HepG2 (cell line): ENCODE measurements at regions not wholly inside any gene's neighbourhood (a gene's known extent, or its start where the extent isn't known, plus 50 kb on each side); places are given as distances from the start of the nearest gene placed in this dataset.

Source experiments
- ATAC-seq: fragments of 200-7000 bp; cut with Tn5 transposase; 3 replicates; pipeline ENCODE4 v1.9.1; 2020; ENCODE audit warnings: mild to moderate bottlenecking, moderate library complexity
- BruUV-seq: library from RNA; stranded (reverse); fragments of 400-500 nt; replicated peaks from 2 replicates; lab custom pipeline; 2021; lab: Mats Ljungman, UMichigan
- CTCF ChIA-PET: fragments of 300-600 bp; formaldehyde crosslinking; extraction: SDS; loops from one replicate; lab custom pipeline; 2021; ENCODE audit warnings: low total read pairs, inconsistent platforms, low intra/inter-chr PET ratio; lab: Yijun Ruan, JAX
- POLR2A ChIA-PET: fragments of 350-600 bp; sonication (Branson Sonifier 250); formaldehyde crosslinking; loops from one replicate; lab custom pipeline; 2020; ENCODE audit warnings: antibody characterized with exemption, inconsistent platforms; lab: Yijun Ruan, JAX
- DNase-seq: peaks from one replicate; pipeline ENCODE4 v3.0.0-alpha.2; 2015; ENCODE audit warnings: low spot score
- FAIRE-seq: peaks from 3 replicates; lab custom pipeline; 2011; peaks lifted over from hg19 to GRCh38; lab: Jason Lieb, UNC
- H2AFZ ChIP-seq: one replicate; pipeline ENCODE4 v1.6.1; 2011; ENCODE audit warnings: low read length, inconsistent platforms
- H3K27ac ChIP-seq: fragments of 300-600 bp; 3 replicates; pipeline ENCODE4 v1.8.0; 2011; ENCODE audit warnings: mixed run types, mild to moderate bottlenecking, mixed read lengths, low read length, inconsistent platforms; ENCODE audit not compliant: insufficient read depth; ENCODE audit errors: extremely low read length
- H3K27me3 ChIP-seq, 2 experiments: fragments of 200-600 bp in 1 of 2; 2 replicates in 1 of 2; 3 replicates in 1 of 2; pipeline versions ENCODE4 v1.6.0 to v1.8.0; 2011; ENCODE audit warnings: low read length in 2 of 2, mild to moderate bottlenecking in 2 of 2, moderate library complexity in 2 of 2, inconsistent platforms in 1 of 2; ENCODE audit not compliant: insufficient read depth in 2 of 2, control insufficient read depth in 1 of 2
- H3K36me3 ChIP-seq, 2 experiments: fragments of 200-600 bp in 1 of 2; replicated peaks in 1 of 2; 2 replicates in 1 of 2; 3 replicates in 1 of 2; pipeline versions ENCODE4 v1.5.1 to v1.8.0; 2011; ENCODE audit warnings: low read length in 2 of 2, inconsistent platforms in 1 of 2; ENCODE audit not compliant: insufficient read depth in 2 of 2, control insufficient read depth in 1 of 2
- H3K4me1 ChIP-seq: 2 replicates; pipeline ENCODE4 v1.5.1; 2012; ENCODE audit warnings: low read length, inconsistent platforms; ENCODE audit not compliant: insufficient read depth
- H3K4me2 ChIP-seq: 2 replicates; pipeline ENCODE4 v1.6.0; 2011; ENCODE audit warnings: low read depth, low read length, inconsistent platforms
- H3K4me3 ChIP-seq, 3 experiments: fragments of 200-600 bp in 1 of 3; sonication (generic), shearing (Covaris generic) in 1 of 3; replicated peaks in 1 of 3; 2 replicates each; pipeline ENCODE4 v1.5.1; 2011 to 2016; ENCODE audit warnings: low read length in 3 of 3, inconsistent platforms in 2 of 3, low read depth in 2 of 3, mild to moderate bottlenecking in 2 of 3, control low read depth in 1 of 3, mixed read lengths in 1 of 3; ENCODE audit not compliant: insufficient read depth in 1 of 3
- H3K79me2 ChIP-seq: one replicate; pipeline ENCODE4 v1.6.1; 2011; ENCODE audit warnings: low read length, inconsistent platforms; ENCODE audit not compliant: insufficient read depth
- H3K9ac ChIP-seq: 2 replicates; pipeline ENCODE4 v1.6.0; 2011; ENCODE audit warnings: mild to moderate bottlenecking, low read depth, low read length, inconsistent platforms; ENCODE audit not compliant: insufficient read depth
- H3K9me3 ChIP-seq: 2 replicates; pipeline ENCODE4 v1.5.1; 2012; ENCODE audit warnings: mild to moderate bottlenecking, low read length
- H4K20me1 ChIP-seq: 2 replicates; pipeline ENCODE4 v1.6.0; 2011; ENCODE audit warnings: inconsistent platforms, mild to moderate bottlenecking, low read length, moderate library complexity; ENCODE audit not compliant: insufficient read depth
- CC2D1A ChIP-seq: sonication (generic); formaldehyde crosslinking; IDR thresholded peaks from 2 replicates; pipeline ENCODE4 v1.8.1; 2023; ENCODE audit warnings: mild to moderate bottlenecking, missing genetic modification reagents
- RARG ChIP-seq: sonication (generic); formaldehyde crosslinking; IDR thresholded peaks from 2 replicates; pipeline ENCODE4 v1.4.0; 2020; ENCODE audit warnings: low read depth, mild to moderate bottlenecking, missing genetic modification reagents
- TOE1 ChIP-seq: sonication (generic); formaldehyde crosslinking; IDR thresholded peaks from 2 replicates; pipeline ENCODE4 v1.4.0; 2020; ENCODE audit warnings: mild to moderate bottlenecking, missing genetic modification reagents
- ZNF282 ChIP-seq: fragments of 450-650 bp; IDR thresholded peaks from 2 replicates; pipeline ENCODE4 v1.6.1; 2018; ENCODE audit not compliant: partially characterized antibody
- ZNF598 ChIP-seq: sonication (generic); formaldehyde crosslinking; IDR thresholded peaks from 2 replicates; pipeline ENCODE4 v1.5.1; 2020; ENCODE audit warnings: mild to moderate bottlenecking, missing genetic modification reagents, borderline replicate concordance
- WGBS: methylation state at CpG from one replicate; pipeline ENCODE4 v1.1.6; 2017; ENCODE audit warnings: low lambda C conversion rate; 5-methylcytosine and 5-hydroxymethylcytosine counted together
- in situ Hi-C: cut with HindIII; loops from 2 replicates; pipeline ENCODE4 v1.10.0; 2017; ENCODE audit warnings: low pct_unique_long_range_greater_than_20kb; ENCODE audit not compliant: extremely low pct_ligation_motif_present
- intact Hi-C: fragments of 100-400 bp; cut with micrococcal nuclease; formaldehyde crosslinking; loops from one replicate; pipeline ENCODE4 v1.10.0; 2022; ENCODE audit not compliant: unreplicated experiment

DNA sequence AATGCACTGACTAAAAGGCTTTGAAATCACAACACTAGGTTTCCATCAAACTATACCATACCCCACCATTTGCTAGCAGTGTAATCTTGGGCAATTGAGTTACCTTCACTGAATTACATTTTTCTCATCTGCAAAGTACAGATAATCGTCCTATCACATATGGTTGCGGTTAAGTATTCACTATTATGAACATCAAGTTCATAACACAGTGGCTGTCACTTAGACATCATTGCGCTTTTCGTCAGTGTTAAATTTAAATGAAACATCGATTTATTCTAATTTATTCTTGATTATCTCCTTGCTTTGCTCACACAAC is 505.9 kb downstream of the CPS1 start:
- intact Hi-C loops, result no loop called here

DNA sequence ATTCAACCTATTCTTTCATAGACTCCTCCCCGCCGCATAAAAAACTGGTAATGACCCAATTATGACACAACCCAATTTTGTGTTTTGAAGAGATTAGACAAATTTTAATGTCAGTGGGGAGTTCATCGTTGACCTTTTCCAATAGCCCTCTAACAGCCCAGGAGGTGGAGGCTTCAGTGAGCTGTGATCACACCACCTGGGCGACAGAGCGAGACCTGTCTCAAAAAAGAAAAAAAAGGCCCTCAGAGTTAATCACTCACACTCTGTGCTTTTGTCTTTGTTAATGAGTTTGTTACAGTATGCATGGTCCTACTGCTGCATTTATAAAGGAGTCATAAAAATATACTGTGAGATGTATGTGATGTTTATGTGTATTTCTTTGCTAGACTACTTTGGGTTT is 510.6 kb downstream of the CPS1 start:
- CTCF ChIA-PET, result no interaction called here

More for the DNA sequence above, 505.9 kb downstream of the CPS1 start:
- Histone ChIP-seq H3K27ac (no peak overlapping the region), H3K27me3 (no peaks in the 10 kb centered on the region), H3K4me2 (no peak overlapping the region), H3K9ac (no peak overlapping the region), H3K36me3 (no peaks in the 10 kb centered on the region), H3K9me3 (no peaks in the 10 kb centered on the region), H3K4me1 (peaks cover 12% of the 10 kb centered on the region), H3K79me2 (no peaks in the 10 kb centered on the region), H2AFZ (no peak overlapping the region), H4K20me1 (no peaks in the 10 kb centered on the region), H3K4me3 (no peak overlapping the region)
- BruUV-seq, result no TSS peak
- no peak for DNase-seq
- ChIA-PET CTCF (no interaction called here), POLR2A (no interaction called here)
- WGBS, result 32% methylated on average over 5 of the region's 5 CpGs
- in situ Hi-C loops, result no loop called here
- no peak for FAIRE-seq
- TF ChIP-seq RARG (CRISPR knock-in tag) (no peak), CC2D1A (no peak), ZNF598 (CRISPR knock-in tag) (no peak)
- ATAC-seq, result no peak

More for the DNA sequence above, 510.6 kb downstream of the CPS1 start:
- H3K9ac ChIP-seq, result no peak overlapping the region
- BruUV-seq, result no TSS peak
- in situ Hi-C loops (no loop called here), intact Hi-C loops (no loop called here)
- no peak for FAIRE-seq
- H3K4me1 ChIP-seq, result peaks cover 4% of the 10 kb centered on the region
- no peak overlapping the region for H3K4me3 ChIP-seq
- 57% methylated on average over 5 of the region's 5 CpGs for WGBS
- no peak for TF ChIP-seq TOE1 (CRISPR knock-in tag)
- no peak for TF ChIP-seq ZNF282
- no peaks in the 10 kb centered on the region for H4K20me1 ChIP-seq
- no peaks in the 10 kb centered on the region for H3K9me3 ChIP-seq
- no peaks in the 10 kb centered on the region for H3K79me2 ChIP-seq
- POLR2A ChIA-PET, result no interaction called here
- no peak overlapping the region for H3K4me2 ChIP-seq
- no peak overlapping the region for H2AFZ ChIP-seq
- no peak for ATAC-seq
- no peaks in the 10 kb centered on the region for H3K27me3 ChIP-seq
- no peak overlapping the region for H3K27ac ChIP-seq
- no peaks in the 10 kb centered on the region for H3K36me3 ChIP-seq
- no peak for DNase-seq
